ENCODE measurements at regions not wholly inside any gene's neighbourhood (a gene's known extent, or its start where the extent isn't known, plus 50 kb on each side); places are given as distances from the start of the nearest gene placed in this dataset.

GRCh38 chr5:124655921-124656511 lies 90.4 kb downstream of the ZNF608 start:
- TF ChIP-seq CTCF (IDR thresholded peaks at IDR 0.05) (no peak), POLR2A (IDR thresholded peaks at IDR 0.05) (no peak)

Measured in lower leg skin (tissue), 3 donors.